Muscle layer of duodenum (tissue), 2 donors: ENCODE measurements at regions not wholly inside any gene's neighbourhood (a gene's known extent, or its start where the extent isn't known, plus 50 kb on each side); places are given as distances from the start of the nearest gene placed in this dataset.

Experiments
- H3K27ac ChIP-seq: one replicate; pipeline ENCODE4 v1.7.0; 2013; ENCODE audit warnings: mild to moderate bottlenecking, low read length
- H3K27me3 ChIP-seq: one replicate; pipeline ENCODE4 v1.7.0; 2013; ENCODE audit warnings: low read depth, mild to moderate bottlenecking, control low read depth, low read length
- H3K36me3 ChIP-seq, 2 donors: one replicate each; pipeline ENCODE4 v1.7.0; 2013; ENCODE audit warnings: low read length in 2 of 2, control low read depth in 1 of 2, mild to moderate bottlenecking in 1 of 2; ENCODE audit not compliant: insufficient read depth in 2 of 2, control insufficient read depth in 1 of 2
- H3K4me1 ChIP-seq, 2 donors: one replicate each; pipeline ENCODE4 v1.7.0; 2013; ENCODE audit warnings: low read length in 2 of 2, mild to moderate bottlenecking in 2 of 2, control low read depth in 1 of 2, moderate library complexity in 1 of 2; ENCODE audit not compliant: insufficient read depth in 2 of 2, control insufficient read depth in 1 of 2
- H3K4me3 ChIP-seq, 2 donors: one replicate each; pipeline ENCODE4 v1.7.0; 2013; ENCODE audit warnings: low read length in 2 of 2, low read depth in 1 of 2, mild to moderate bottlenecking in 1 of 2
- H3K9me3 ChIP-seq, 2 donors: one replicate each; pipeline ENCODE4 v1.7.0; 2013; ENCODE audit warnings: low read length in 2 of 2, control low read depth in 1 of 2, mild to moderate bottlenecking in 1 of 2; ENCODE audit not compliant: control insufficient read depth in 1 of 2
- donor health status: healthy.

DNA sequence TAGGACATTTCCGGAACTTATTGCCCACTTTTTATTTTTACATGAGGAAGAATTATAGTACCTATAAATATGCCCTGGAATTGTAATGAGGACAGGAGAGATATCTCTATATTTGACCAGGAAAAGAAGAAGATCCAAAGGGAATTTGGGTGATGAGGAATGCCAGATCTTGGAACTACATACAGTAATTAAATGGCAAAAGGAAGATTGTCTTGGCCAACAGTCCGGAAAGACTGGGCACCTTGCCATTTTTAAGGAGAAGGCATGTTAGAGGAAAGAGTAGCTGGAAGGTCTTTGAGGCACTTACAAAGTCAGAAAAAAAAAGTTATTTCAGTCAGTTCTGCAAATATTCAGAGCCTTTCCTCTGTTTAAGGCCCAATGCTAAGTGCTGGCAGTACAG is 616.4 kb downstream of the MED13L start:
- no peak overlapping the region for H3K27ac ChIP-seq

DNA sequence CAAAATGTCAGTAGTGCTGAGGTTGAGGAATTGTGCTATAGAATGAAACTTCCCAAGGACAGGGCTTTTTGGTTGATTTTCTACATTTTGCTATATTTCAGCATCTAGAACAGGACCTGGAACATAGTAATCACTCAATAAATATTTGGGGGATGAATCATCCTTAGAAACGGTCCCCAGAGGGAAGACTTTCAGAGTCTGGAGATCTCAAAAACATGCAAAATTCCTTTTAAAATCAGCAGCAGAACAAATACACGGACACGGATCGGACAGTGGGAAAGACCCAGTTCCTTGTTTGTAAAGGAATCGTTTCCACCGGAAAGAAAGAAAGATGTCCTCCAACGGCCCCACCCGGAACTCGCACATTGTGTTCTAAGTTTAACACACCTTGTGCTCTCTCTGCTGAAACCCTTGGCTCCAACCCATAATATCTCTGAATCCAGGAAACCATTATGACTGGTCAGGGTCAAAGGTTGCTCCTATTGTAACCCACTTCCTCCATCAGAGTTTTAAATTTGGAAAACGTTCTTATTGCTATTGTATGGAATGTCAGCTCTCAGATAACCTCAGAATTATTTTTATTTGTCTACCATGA is 617.2 kb downstream of the MED13L start:
- H3K27me3 ChIP-seq = no peaks in the 10 kb centered on the region
- H3K27ac ChIP-seq = no peak overlapping the region
- no peak overlapping the region for H3K4me3 ChIP-seq
- H3K9me3 ChIP-seq = no peaks in the 10 kb centered on the region
- H3K4me1 ChIP-seq = peaks cover 0 to 5% of the 10 kb centered on the region in 2 donors
- no peaks in the 10 kb centered on the region for H3K36me3 ChIP-seq

More for the DNA sequence above, 616.4 kb downstream of the MED13L start:
- Histone ChIP-seq H3K36me3 (no peaks in the 10 kb centered on the region), H3K27me3 (no peaks in the 10 kb centered on the region), H3K4me1 (peaks cover 0 to 5% of the 10 kb centered on the region in 2 donors), H3K4me3 (no peak overlapping the region), H3K9me3 (no peaks in the 10 kb centered on the region)

DNA sequence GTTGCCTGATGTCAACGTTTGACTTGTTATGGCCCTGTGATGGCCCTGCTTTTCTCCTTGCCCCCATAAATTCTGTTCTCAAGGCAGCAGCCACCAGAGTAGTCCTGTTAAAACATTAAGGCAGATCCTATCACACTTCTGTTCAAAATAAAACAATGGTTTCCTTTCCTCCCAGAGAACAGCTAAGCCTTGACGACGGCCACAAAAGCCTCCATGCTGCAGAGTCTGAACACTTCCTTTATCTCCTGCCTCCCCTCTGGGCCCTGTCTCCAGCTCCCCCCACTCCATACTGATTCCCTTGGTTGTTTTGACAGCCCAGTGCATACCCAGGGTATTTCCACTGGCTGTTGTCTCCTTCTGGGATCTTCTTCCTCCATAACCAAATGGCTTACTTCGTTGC is 618.1 kb downstream of the MED13L start:
- no peak overlapping the region for H3K27ac ChIP-seq
- no peak overlapping the region for H3K4me3 ChIP-seq
- H3K9me3 ChIP-seq = no peaks in the 10 kb centered on the region
- H3K27me3 ChIP-seq = no peaks in the 10 kb centered on the region
- no peaks in the 10 kb centered on the region for H3K36me3 ChIP-seq
- peaks cover 0 to 5% of the 10 kb centered on the region in 2 donors for H3K4me1 ChIP-seq

DNA sequence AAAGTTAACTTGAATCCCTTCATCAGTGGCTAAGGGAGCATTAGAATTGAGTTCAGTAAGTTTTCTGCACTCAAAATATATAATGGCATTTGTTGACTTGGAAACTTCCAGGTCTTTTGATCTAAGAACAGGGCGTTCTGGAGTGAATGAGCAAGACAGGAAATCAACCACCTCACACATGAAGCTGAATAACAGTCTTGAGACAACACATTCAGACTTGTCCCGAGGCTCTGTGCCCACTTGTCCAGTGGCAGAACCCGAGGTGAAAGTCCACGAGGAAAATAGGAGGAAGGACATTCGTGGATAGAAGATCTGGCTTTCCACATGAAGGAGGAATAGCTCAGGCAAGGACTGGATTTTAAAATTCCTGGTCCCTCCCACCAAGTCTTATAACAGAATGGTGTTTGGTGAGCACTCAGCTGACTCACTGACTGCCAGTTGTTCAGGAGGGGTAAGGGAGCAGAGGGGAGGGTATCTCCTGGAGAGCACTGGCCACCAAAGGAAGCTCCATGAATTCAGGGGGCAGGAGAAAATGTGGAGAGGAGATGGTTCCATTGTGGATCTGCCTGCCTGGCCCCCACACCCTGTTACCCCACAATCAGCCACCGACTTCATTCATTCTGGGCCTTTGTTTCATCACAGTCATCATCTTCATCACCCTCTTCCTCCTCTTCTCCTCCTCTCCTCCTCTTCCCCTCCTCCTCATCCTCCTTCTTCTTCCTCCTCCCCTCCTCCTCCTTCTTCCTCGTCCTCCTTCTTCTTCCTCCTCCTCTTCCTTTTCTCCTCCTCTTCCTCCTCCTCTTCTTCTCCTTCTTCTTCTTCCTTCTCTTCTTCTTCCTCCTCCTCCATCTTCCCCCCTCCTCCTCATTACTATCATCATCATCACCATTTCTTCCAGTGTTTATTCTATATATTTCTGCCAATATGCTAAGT is 620.1 kb downstream of the MED13L start:
- H3K27ac ChIP-seq = no peak overlapping the region

DNA sequence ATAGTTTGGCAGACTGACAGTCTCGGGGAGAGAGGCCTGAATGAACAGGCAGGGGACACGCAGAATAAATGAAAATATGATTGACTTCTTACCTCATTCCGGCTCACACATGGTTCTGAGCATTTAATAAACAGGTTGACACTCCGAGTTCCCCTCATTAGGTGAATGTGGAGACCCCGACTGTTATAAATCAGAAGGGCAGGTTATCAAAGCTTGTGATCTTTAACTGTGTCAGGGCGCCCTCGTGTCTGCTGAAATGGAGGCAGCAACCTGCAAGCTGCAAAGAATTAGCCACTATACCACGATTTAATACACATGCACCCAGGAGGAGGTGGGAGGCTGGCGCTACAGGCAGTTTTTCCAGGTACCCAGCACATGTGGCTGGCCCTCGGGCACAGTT is 627.5 kb downstream of the MED13L start:
- Histone ChIP-seq H3K4me3 (no peak overlapping the region), H3K36me3 (no peaks in the 10 kb centered on the region), H3K27ac (no peak overlapping the region), H3K27me3 (no peaks in the 10 kb centered on the region), H3K9me3 (no peaks in the 10 kb centered on the region), H3K4me1 (no peaks in the 10 kb centered on the region)

More for the DNA sequence above, 620.1 kb downstream of the MED13L start:
- no peaks in the 10 kb centered on the region for H3K27me3 ChIP-seq
- H3K4me3 ChIP-seq = no peak overlapping the region
- H3K4me1 ChIP-seq = peaks cover 0 to 5% of the 10 kb centered on the region in 2 donors
- H3K36me3 ChIP-seq = no peaks in the 10 kb centered on the region
- no peaks in the 10 kb centered on the region for H3K9me3 ChIP-seq

DNA sequence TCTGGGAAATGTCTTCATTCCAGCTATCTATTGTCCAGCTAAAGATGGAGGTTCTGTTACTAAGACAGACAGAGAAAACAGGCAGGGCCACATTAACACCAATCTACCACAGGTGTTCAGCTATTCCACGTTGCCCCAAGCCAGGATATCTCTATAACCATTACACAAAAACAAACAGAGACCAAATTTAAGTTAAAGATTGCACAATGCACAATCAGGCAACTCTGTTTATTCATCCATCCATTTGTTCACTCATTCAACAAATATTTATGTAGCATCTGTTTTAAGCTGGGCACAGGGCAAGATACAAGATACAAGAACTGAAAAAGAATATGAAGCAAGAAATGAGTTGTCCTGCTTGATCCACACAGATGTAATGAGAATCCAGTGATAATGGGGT is 629.0 kb downstream of the MED13L start:
- no peaks in the 10 kb centered on the region for H3K36me3 ChIP-seq
- H3K9me3 ChIP-seq = no peaks in the 10 kb centered on the region
- no peak overlapping the region for H3K27ac ChIP-seq
- H3K4me1 ChIP-seq = no peaks in the 10 kb centered on the region
- no peak overlapping the region for H3K4me3 ChIP-seq
- no peaks in the 10 kb centered on the region for H3K27me3 ChIP-seq

DNA sequence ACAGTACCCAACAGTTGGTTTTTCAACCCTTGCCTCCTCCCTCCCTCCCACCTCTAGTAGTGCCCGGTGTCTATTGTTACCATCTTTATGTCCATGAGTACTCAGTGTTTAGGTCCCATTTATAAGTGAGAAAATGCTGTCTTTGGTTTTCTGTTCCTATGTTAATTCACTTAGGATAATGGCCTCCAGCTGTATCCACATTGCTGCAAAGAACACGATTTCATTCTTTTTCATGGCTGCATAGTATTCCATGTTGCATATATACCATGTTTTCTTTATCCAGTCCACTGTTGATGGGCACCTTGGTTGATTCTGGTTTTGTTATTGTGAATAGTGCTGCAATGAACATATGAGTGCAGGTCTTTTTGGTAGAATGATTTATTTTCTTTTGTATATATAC is 631.3 kb downstream of the MED13L start:
- Histone ChIP-seq H3K36me3 (no peaks in the 10 kb centered on the region), H3K9me3 (peaks cover 0 to 3% of the 10 kb centered on the region in 2 donors), H3K4me3 (no peak overlapping the region), H3K4me1 (no peaks in the 10 kb centered on the region), H3K27ac (no peak overlapping the region), H3K27me3 (no peaks in the 10 kb centered on the region)

DNA sequence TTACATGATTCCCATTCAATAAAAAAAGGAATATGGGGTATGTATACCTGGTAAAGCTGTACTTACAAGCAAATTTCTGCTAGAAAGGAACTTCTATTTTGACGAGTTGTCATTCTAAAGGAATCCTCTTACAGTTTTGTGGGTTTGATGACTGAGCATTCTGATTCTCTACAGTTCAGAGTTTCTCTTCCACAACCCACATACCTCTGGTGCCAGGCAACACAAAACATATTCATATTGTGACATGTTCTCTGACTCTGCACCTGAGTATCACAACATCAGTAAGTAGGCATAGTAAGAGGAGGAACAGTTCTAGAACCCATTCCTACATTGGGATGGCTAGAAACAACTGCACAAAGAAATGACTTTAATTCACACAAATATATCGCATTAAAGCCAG is 636.6 kb downstream of the MED13L start:
- H3K36me3 ChIP-seq = no peaks in the 10 kb centered on the region
- H3K27me3 ChIP-seq = no peaks in the 10 kb centered on the region
- no peak overlapping the region for H3K4me3 ChIP-seq
- no peaks in the 10 kb centered on the region for H3K4me1 ChIP-seq
- H3K27ac ChIP-seq = no peak overlapping the region
- peaks cover 0 to 3% of the 10 kb centered on the region in 2 donors for H3K9me3 ChIP-seq

DNA sequence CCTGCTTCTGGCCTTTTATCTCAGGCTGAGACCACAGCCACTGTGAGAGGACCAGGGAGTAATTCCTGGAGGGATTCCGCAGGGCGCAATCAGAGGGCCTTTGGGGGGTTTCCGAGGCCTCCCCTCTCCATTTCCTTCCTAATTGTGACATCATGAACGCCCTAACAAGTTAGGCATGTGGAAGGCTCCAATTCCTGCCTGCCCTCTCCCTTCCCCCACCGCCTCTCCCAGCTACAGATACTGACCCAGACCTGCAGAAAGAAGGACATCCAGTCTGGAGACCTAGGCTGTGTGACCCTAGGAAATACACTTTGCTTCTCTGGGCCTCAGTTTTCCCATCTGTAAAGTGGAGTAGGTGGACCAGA is 637.9 kb downstream of the MED13L start:
- Histone ChIP-seq H3K36me3 (no peaks in the 10 kb centered on the region), H3K9me3 (peaks cover 0 to 3% of the 10 kb centered on the region in 2 donors), H3K27ac (no peak overlapping the region), H3K4me3 (no peak overlapping the region), H3K4me1 (no peaks in the 10 kb centered on the region), H3K27me3 (no peaks in the 10 kb centered on the region)

DNA sequence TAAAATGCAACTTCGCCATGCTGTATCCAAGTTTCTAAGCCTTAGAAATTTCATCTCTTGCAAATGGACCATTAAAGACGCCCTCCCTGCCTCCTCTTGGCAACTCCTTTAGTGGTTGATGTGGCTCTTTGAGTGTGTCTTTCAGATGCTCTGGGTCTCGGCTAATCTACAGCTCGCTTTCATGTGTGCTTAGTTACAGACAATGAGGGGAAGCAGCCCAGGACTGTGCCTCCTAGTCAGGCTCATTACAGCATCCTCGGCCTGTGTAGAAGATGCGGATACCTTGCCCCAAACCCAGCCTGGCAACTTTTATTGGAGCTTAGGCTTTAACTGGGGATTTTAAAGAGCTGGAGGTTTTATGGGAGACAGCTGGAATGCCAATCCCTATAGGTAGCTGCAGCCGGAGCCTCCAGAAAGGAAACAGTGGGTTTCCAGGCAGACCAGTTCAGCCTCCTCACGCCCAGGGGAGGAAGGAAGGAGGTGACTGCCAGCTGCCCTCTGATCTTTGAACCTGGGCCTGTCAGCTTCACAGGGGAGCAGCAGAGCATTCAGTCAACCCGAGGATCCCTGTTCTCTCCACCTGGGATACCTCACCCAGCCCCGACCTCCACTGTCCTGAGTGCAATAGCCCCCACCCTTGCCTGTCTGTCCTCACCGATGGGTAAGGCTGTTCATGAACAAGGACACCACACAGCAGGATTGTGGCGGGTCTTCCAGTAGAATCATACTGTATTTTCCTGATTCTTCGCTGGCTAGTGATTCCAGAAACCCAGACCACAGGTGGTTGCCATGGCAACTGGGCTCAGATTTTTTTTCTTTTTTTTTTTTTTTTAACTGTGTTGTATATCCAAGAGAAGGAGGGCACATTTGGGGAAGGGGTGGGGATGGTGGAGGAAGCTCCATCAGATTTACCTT is 638.5 kb downstream of the MED13L start:
- Histone ChIP-seq H3K27ac (no peak overlapping the region), H3K27me3 (no peaks in the 10 kb centered on the region), H3K4me3 (no peak overlapping the region), H3K9me3 (peaks cover 0 to 3% of the 10 kb centered on the region in 2 donors), H3K36me3 (no peaks in the 10 kb centered on the region), H3K4me1 (no peaks in the 10 kb centered on the region)

DNA sequence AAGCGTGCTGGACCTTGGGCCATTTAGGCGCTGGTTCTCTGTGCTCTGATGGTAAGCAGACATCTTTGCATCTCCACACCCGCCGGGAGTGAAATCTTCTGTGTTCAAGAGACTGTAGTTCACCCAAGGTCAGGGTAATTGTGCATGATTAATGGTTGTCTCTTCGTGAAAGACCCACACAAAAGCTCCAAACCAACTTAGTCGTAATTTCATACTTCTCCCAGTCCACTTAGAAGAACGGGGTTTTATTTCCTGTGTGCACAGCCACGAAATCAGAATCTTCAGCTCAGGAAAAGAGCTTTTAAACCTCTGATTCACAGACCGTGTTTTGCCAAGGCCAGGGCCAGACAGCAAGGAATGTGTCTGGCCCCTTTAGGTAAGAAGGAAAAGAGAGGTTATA is 640.9 kb downstream of the MED13L start:
- Histone ChIP-seq H3K9me3 (no peaks in the 10 kb centered on the region), H3K27me3 (no peaks in the 10 kb centered on the region), H3K36me3 (no peaks in the 10 kb centered on the region), H3K4me1 (no peaks in the 10 kb centered on the region), H3K27ac (no peak overlapping the region), H3K4me3 (no peak overlapping the region)
